GM10248 (cell line): ENCODE measurements at regions not wholly inside any gene's neighbourhood (a gene's known extent, or its start where the extent isn't known, plus 50 kb on each side); places are given as distances from the start of the nearest gene placed in this dataset.

Source experiments
- CTCF ChIA-PET: fragments of 300-600 bp; sonication (Branson Sonifier 250); formaldehyde crosslinking; extraction: SDS; loops from one replicate; lab custom pipeline; 2021; ENCODE audit warnings: antibody characterized with exemption; lab: Yijun Ruan, JAX
- POLR2A ChIA-PET: fragments of 350-650 bp; sonication (Branson Sonifier 250); formaldehyde crosslinking; extraction: SDS; loops from one replicate; lab custom pipeline; 2020; ENCODE audit warnings: antibody characterized with exemption; lab: Yijun Ruan, JAX
- DNase-seq: peaks from one replicate; pipeline ENCODE4 v3.0.0; 2012; ENCODE audit errors: extremely low spot score
- CTCF ChIP-seq: IDR thresholded peaks from 2 replicates; pipeline ENCODE4 v1.5.1; 2012; ENCODE audit warnings: mild to moderate bottlenecking, low read depth; ENCODE audit errors: extremely low read depth, missing control alignments, control extremely low read depth

- ChIA-PET POLR2A (no interaction called here), CTCF (no interaction called here)
- DNase-seq, result no peak
- TF ChIP-seq CTCF, result no peak
These were observed 199.0 kb downstream of the ATP23 start for GRCh38 chr12:58140395-58140794.

GRCh38 chr12:58142991-58143390 lies 201.6 kb downstream of the ATP23 start:
- TF ChIP-seq CTCF, result no peak
- ChIA-PET CTCF (no interaction called here), POLR2A (no interaction called here)
- no peak for DNase-seq

- ChIA-PET CTCF (no interaction called here), POLR2A (no interaction called here)
- no peak for TF ChIP-seq CTCF
- no peak for DNase-seq
These were observed 202.2 kb downstream of the ATP23 start for GRCh38 chr12:58143498-58143995.

GRCh38 chr12:58148405-58148804 lies 207.0 kb downstream of the ATP23 start:
- no peak for TF ChIP-seq CTCF
- ChIA-PET CTCF (no interaction called here), POLR2A (no interaction called here)
- DNase-seq, result no peak

GRCh38 chr12:58148976-58149375 lies 207.6 kb downstream of the ATP23 start:
- POLR2A ChIA-PET, result no interaction called here
- CTCF ChIA-PET, result no interaction called here
- no peak for TF ChIP-seq CTCF
- no peak for DNase-seq

GRCh38 chr12:58154359-58154758 lies 213.0 kb downstream of the ATP23 start:
- DNase-seq, result no peak
- POLR2A ChIA-PET, result no interaction called here
- no peak for TF ChIP-seq CTCF
- CTCF ChIA-PET, result no interaction called here

GRCh38 chr12:58156697-58157096 lies 215.3 kb downstream of the ATP23 start:
- no peak for TF ChIP-seq CTCF
- no peak for DNase-seq
- CTCF ChIA-PET, result interaction anchor here (1.8 kb wide), 1 partner anchor 14 kb away, joined by 5 read pairs; no protein-coding TSS in a partner anchor
- POLR2A ChIA-PET, result no interaction called here
